HEK293 (cell line): ENCODE measurements at regions not wholly inside any gene's neighbourhood (a gene's known extent, or its start where the extent isn't known, plus 50 kb on each side); places are given as distances from the start of the nearest gene placed in this dataset.

Experiments used
- ZNF133 ChIP-seq: fragments of 450-650 bp; formaldehyde crosslinking; IDR thresholded peaks from 2 replicates; pipeline ENCODE4 v1.5.1; 2016; ENCODE audit warnings: missing biosample characterization, missing genetic modification characterization
- TF ChIP-seq, protein P1 (sequence below): fragments of 450-650 bp; formaldehyde crosslinking; IDR thresholded peaks from 2 replicates; pipeline ENCODE4 v1.5.1; 2016; ENCODE audit warnings: missing biosample characterization, missing genetic modification characterization, low read depth
- TF ChIP-seq, protein P2 (sequence below): fragments of 450-650 bp; formaldehyde crosslinking; IDR thresholded peaks from 2 replicates; pipeline ENCODE4 v1.5.1; 2016; ENCODE audit warnings: missing biosample characterization, missing genetic modification characterization

DNA sequence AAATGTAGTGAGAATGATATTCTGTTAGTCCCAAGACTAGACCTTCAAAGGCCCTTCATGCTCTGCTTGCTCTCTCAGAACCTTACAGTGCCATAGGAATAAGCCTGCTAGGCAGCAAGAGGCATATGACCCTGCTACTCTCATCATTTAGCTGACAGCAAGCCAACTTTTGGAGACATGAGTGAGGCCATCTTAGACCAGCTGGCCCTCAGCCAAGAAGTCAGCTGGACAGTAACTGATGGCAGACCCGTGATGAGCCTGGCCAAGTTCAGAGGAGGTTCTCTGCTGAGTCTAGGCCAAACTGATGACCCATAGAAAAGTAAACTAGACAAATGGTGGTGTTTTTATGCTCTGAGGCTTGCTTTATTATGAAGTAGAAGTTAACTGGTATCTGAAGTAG, 82.6 kb downstream of the C18orf54 start:
- no peak for TF ChIP-seq ZNF133 (tag by site-specific recombination)
- TF ChIP-seq, protein P1, sequence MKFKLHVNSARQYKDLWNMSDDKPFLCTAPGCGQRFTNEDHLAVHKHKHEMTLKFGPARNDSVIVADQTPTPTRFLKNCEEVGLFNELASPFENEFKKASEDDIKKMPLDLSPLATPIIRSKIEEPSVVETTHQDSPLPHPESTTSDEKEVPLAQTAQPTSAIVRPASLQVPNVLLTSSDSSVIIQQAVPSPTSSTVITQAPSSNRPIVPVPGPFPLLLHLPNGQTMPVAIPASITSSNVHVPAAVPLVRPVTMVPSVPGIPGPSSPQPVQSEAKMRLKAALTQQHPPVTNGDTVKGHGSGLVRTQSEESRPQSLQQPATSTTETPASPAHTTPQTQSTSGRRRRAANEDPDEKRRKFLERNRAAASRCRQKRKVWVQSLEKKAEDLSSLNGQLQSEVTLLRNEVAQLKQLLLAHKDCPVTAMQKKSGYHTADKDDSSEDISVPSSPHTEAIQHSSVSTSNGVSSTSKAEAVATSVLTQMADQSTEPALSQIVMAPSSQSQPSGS = no peak
- TF ChIP-seq, protein P2, sequence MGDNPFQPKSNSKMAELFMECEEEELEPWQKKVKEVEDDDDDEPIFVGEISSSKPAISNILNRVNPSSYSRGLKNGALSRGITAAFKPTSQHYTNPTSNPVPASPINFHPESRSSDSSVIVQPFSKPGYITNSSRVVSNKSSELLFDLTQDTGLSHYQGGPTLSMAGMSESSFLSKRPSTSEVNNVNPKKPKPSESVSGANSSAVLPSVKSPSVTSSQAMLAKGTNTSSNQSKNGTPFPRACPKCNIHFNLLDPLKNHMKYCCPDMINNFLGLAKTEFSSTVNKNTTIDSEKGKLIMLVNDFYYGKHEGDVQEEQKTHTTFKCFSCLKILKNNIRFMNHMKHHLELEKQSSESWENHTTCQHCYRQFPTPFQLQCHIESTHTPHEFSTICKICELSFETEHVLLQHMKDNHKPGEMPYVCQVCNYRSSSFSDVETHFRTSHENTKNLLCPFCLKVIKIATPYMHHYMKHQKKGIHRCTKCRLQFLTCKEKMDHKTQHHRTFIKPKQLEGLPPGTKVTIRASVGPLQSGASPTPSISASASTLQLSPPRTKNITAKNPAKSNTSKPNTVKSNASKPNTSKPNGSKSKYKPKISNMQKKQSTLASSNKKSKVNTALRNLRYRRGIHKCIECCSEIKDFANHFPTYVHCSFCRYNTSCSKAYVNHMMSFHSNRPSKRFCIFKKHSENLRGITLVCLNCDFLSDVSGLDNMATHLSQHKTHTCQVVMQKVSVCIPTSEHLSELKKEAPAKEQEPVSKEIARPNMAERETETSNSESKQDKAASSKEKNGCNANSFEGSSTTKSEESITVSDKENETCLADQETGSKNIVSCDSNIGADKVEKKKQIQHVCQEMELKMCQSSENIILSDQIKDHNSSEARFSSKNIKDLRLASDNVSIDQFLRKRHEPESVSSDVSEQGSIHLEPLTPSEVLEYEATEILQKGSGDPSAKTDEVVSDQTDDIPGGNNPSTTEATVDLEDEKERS = no peak
